Hematopoietic multipotent progenitor cell (in vitro differentiated cells): ENCODE measurements at regions not wholly inside any gene's neighbourhood (a gene's known extent, or its start where the extent isn't known, plus 50 kb on each side); places are given as distances from the start of the nearest gene placed in this dataset.

Experiments used
- DNase-seq, 3 donors: peaks; one replicate each; pipeline ENCODE4 v3.0.0-alpha.2; 2011 to 2015; ENCODE audit warnings: low read depth in 2 of 3, low spot score in 2 of 3

DNA sequence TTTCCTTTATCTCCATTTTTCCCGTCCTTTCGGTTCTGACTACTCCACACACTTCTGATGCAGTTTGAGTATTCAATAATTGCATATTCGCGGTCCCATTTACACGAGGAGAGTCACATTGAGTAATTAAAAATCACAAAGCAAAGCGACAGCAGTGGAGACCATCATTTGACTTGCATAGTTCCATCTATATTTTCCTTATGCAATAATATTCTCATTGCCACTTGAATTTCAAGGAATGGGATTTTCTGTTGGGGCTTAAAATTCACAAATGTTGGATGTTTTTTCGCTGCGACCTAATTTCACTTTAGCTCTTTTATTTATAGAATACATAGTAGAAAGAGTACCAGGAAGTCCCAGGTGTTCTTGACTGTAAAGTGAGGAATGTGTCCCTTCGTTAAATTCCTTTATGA, 186.8 kb downstream of the ZEB2 start:
- DNase-seq = no peak

DNA sequence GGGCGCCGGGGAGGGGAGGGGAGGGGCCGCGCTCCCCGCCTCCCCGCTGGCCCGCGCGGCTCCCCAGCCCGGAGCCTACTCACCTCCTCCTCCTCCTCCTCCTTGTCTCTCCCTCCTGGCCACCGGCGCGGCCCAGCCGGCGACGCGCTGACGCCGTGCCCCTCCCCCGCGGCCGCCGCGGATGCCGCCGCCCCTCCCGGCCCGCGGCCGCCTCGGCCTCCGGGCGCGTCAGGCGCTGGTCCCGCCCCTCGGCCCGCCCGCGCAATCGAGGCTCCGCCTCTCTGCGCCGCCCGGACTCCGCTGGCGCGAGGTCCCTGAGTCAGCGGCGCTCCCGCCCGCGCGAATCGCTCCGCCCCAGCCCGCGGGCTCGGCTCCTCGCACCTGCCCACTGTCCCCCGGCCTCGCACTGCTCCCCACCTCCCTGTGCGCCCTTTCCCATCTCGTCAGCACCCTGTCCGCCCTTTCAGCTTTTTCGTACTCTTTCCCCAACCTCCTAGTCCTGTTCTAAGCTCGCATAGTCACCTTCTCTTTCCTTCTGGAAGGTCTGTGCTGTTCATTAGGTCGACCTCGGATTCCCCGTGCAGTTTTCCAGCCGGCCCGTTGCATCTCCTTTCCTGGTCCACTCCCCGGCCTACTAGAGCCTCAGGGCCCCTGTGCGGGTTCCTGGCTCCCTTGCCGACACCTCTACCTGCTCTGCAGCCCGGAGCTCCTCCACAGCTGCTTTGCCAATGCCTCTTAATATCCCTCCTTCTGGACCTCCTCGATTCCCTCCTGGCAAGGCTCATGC, 187.4 kb downstream of the ZEB2 start:
- DNase-seq = peak; percentile 77 to 91 (median 87)

GRCh38 chr2:144331674-144332355, 188.1 kb downstream of the ZEB2 start:
- DNase-seq = peak in 1 of 3 donors; percentile 85

DNA sequence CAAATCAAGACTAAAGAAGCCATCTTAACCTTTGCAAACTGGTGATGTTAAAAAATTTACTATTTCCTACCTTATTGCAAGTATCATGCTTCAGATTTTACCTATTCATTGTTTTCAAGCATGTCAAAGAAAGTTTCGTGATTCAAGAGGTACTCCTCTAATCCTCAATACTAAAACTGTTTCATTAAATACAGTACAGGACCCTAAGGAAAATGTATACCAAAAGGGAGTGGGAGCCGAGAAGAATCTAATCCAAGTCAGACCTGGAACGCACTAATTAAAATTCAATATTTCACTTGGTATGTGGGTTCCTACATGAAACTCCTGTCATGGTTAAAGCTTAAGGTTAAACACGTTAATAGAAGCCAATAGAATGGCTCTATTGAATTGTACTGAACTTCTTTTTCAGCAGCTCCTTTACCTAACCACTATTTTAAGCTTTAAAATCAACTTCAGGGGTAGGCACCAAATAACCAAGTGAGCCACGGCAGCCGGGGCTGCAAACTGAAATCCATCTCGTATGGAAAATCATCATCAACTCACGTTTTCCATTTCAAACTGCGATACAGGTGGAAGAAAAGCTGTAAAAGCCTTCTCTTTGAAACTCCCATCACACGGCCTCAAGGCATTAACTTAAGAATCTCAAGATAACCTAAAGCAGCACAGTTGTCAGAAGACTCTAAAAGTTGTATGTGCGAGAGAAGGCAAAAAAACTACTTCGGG, 188.8 kb downstream of the ZEB2 start:
- peak in 2 of 3 donors; percentile 16 to 33 for DNase-seq

DNA sequence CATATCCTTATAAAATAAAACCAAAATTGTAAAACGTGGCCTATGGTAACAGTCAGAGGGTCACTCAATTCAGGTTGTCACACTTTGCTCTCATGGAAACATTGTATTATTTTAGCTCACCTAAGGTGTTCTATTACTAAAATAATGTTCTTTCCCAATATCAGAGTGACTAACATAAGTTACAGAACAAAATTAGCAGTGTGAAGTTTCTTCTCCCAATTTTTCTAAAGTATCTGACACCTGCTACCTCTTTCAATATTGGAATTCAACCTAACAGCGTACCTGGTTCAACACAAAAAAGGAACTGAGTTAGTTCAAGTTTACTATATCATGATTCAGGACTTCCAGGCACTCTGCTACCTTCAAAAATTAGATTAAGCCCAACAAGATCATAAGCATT, 190.4 kb downstream of the ZEB2 start:
- no peak for DNase-seq

DNA sequence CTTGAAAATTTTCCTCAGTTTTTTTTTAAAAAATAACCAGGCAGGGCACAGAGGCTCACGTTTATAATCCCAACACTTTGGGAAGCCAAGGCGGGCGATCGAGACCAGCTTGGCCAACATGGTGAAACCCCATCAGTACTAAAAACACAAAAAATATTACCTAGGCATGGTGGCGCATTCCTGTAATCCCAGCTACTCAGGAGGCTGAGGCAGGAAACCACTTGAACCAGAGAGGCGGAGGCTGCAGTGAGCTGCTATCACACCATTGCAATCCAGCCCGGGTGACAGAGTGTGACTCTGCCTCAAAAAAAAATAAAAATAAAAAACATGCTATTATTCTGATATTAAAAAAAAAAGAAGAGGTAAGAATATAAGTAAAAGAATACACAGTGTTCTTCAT, 191.0 kb downstream of the ZEB2 start:
- DNase-seq = no peak

- no peak for DNase-seq
Observed at GRCh38 chr2:144326825-144327224, 193.1 kb downstream of the ZEB2 start.

- peak in 2 of 3 donors; percentile 38 to 44 for DNase-seq
Observed at GRCh38 chr2:144325086-144325485, 194.8 kb downstream of the ZEB2 start.

- DNase-seq = no peak
Observed at GRCh38 chr2:144324446-144325045, 195.4 kb downstream of the ZEB2 start.

GRCh38 chr2:144323946-144324345, 196.0 kb downstream of the ZEB2 start:
- DNase-seq = no peak

- no peak for DNase-seq
Observed at GRCh38 chr2:144322379-144322778, 197.5 kb downstream of the ZEB2 start.

DNA sequence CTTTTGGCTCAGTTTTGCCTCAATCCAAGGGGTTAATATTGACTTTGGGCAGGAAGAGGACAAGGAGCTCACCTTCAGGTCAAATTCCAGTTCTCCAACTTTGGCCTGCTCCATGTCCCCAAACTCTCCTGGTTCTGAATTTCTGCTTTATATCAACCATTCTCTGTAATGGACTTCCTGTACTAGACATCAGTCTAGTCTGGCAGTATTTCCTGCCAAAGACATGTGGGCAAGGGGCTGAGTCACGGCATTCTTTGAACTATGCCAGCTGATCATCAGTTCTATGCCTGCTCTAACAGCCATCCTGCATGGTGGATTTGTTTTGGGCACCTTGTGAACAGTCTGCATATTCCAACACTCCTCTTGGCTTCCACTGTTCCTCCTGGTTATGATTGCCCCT, 199.4 kb downstream of the ZEB2 start:
- peak in 2 of 3 donors; percentile 59 to 77 for DNase-seq

DNA sequence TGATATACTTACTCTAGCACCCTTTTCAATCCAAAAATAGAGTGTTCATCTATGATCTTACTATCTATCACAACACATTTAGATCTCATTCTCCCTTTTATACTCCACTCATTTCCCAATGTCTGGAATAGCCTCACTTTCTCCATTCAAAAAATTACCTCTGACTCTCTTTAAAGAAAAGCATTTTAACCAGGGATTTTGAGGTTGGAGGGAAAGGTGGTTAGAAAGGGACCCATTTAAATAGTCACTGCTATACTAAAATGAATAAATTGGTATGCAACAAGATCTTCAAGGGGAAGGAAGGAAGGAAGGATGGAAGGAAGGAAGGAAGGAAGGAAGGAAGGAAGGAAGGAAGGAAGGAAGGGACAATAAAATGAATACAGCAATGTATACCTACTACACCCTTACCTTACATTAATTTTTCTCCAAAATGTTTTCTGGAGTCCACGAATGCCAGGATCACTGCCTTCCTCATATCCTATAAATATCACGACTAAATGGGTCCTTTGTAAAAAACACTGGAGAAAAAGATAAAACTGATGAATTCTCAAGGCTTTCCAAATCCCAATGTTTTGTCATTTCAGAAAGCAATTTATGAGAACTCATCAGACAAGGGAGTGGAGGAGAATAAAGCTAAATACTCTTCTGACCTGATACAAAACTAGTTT, 202.7 kb downstream of the ZEB2 start:
- no peak for DNase-seq

GRCh38 chr2:144310889-144311608, 208.9 kb downstream of the ZEB2 start:
- no peak for DNase-seq

DNA sequence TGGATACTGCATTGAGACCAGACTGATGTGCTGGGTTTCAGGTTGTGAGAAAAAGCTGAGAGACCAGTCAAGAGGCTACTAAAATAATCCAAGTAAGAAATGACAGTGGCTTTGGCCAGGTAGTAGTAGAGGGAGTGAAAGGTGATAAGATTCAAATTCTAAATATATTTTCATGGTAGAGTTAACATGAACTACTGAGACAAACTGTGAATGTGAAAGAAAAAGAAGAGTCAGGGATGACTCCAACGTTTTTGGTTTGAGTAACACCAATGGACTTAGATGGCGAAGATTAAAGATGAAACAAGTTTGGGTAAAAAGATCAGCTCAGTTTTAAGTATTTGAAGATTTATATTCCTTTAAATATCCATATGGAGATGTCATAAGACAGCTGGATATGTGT, 209.4 kb downstream of the ZEB2 start:
- no peak for DNase-seq

- no peak for DNase-seq
Observed at GRCh38 chr2:144307711-144308110, 212.2 kb downstream of the ZEB2 start.

GRCh38 chr2:144304202-144304601, 215.7 kb downstream of the ZEB2 start:
- no peak for DNase-seq

DNA sequence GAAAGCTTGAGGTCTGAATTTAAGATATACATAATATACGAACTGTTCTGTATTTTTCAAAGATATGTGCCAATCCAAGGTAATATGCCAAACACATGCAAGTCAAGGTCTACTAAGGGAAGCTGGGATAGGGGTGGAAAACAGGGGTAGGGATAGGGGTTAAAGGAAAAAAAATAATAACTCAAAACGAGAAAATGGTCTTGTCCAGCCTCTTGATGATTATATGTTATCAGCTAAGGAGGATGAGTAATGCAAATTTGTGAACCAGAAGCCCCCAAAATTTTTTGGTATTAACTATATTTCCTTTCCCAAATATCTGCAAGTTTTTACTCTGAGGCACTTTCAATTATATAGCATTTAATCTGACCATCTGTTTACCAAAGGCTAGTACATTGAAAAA, 219.3 kb downstream of the ZEB2 start:
- no peak for DNase-seq

GRCh38 chr2:144290276-144290675, 229.6 kb downstream of the ZEB2 start:
- no peak for DNase-seq

DNA sequence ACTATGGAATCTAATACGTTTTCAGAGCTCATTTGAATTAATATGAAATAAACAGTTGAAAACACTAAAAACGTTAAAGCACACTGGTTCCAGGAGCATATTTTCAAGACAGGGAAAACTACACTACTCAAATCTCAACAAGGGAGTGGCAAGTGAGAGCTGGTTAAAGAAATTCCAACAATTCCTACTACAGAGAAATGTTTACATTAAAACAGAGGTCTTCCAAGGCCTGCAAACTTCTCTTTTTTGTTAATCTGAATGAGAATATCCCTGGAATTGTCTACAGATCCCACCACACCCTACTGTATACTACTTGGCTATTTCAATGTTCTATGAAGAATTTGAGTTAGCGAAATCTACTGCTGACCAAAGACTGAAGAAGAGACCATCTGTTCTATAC, 231.5 kb downstream of the ZEB2 start:
- DNase-seq = no peak
